NOMO-1 treated with dmso at 0.1 percent for 144 hours (cell line): ENCODE measurements at regions not wholly inside any gene's neighbourhood (a gene's known extent, or its start where the extent isn't known, plus 50 kb on each side); places are given as distances from the start of the nearest gene placed in this dataset.
"Not testable (repeated sequence)": the region's sequence is repeated elsewhere in the genome, so short reads cannot be mapped to it uniquely, and the experiment has no call there.

Experiments used
- DNase-seq: peaks from one replicate; lab custom pipeline; 2025; ENCODE audit not compliant: unreplicated experiment; lab: John Stamatoyannopoulos, UW

DNA sequence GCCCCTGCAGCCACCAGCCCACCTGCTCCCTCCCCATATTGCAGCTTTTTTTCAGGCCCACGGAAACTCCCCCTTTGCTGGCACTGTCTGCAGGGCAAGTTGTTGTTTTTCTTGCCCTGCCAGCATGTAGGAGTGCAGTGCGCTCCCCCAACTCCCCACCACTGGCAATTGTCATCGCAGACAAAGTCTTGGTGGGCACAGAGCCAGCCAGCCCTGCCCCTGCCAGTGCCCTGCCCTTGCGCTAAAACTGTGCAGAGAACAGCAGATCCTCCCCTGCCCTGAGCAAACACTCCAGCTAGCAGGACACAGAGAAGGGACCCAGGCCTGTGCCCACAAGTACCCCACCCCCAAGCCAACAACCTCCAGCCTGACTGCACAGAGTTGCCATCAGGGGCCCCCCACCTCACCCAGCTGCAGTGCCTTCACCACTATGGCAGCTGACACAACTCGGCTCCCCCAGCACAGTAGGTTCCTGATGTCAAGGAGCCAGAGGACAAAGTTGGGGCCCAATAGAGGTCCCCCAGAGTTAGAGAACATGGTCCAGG, 158.1 kb upstream of the ARHGAP42 start:
- no peak for DNase-seq

- not testable (repeated sequence) for DNase-seq
Measured at GRCh38 chr11:100531290-100531689, 155.8 kb upstream of the ARHGAP42 start.

DNA sequence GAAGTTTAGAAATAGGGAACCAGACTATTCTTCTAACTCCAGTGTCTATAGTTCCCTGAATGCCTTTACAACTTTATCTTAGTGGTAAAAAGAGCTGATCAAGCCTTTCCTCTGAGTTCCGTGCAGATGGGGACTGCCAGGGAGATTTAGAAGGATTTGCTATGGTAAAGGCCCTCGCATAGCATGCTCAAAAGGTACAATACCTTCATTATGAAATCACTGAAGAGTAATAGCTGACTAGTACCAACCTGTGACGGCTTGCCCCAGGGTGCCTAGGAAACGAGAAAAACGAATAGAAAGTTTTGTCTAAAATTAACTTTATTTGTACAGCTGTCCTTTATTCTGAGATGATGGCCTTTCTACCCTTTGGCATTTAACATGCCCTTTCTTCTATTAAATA, 150.1 kb upstream of the ARHGAP42 start:
- DNase-seq: no peak

DNA sequence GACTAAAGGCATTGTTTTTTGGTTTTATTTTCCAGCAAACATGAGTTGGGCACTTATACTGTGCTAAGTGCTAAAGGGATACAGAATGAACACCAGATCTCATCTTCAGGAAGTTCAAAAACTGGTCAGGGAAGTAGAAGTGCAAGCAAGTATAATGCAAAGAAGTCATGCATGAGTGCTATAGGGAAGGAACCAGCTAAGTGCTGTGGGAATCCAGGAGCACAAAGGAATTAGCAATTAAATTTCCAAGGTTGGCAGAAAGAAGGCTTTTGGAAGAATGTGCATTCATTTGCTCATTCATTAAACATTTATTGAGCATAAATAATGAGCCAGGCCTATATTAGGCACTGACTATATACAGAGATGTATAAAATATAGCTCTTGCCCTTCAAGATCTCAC, 143.7 kb upstream of the ARHGAP42 start:
- DNase-seq: no peak

GRCh38 chr11:100545556-100545955, 141.5 kb upstream of the ARHGAP42 start:
- no peak for DNase-seq

DNA sequence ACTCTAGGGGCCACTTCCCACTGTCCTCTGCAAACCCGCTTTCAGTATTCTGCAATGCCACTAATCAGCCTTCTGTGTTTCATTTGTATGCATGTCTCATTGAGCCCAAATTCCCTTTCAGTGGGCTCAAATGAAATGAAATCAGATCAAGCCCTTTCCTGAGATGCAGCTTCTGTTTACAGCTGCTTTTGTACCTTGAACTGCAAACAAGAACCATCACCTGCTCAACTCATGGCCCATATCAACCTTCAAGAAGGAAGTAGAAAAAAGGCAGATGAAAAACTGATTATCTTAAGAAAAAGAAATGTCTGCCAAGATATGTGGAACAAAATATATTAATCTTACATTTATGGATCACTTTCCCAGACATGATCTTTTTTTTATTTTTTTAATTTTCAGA, 141.1 kb upstream of the ARHGAP42 start:
- DNase-seq: no peak

DNA sequence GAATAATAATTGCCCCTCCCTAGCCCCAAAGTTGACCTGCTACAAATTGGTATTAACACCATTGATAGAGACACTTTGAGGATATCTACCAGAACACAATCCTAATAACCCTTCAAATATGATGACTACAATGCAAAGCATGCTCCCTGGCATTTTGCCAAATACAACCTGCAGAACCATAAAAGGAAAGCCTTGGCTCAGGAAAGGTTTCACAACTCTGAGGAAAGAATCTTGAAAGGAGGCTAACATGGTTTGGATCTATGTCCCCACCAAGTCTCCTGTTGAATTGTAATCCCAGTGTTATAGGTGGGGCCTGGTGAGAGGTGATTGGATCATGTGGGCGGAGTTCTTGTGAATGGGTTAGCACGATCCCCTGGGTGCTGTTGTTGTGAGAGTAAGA, 140.4 kb upstream of the ARHGAP42 start:
- DNase-seq: no peak

- no peak for DNase-seq
Measured at GRCh38 chr11:100550298-100550697, 136.8 kb upstream of the ARHGAP42 start.

GRCh38 chr11:100550912-100551632, 136.0 kb upstream of the ARHGAP42 start:
- no peak for DNase-seq

DNA sequence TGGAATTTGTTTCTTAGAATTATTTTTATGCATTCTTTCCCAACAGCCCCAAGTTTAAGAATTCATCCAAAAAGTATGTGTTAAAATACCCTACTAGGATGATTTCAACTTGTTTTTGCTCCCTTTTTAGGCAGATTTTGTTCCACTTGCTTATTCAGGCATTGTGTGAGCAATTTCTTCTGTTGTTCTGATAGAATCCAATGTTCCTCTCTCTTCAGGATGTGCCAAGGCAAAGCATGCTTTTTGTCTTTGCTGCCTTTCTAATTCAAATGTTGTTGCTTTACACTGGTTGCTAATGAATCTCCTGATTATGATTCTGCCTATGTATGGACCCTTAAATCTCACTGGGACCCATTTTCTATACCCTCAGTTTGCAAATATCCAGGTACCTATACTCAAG, 131.2 kb upstream of the ARHGAP42 start:
- no peak for DNase-seq

DNA sequence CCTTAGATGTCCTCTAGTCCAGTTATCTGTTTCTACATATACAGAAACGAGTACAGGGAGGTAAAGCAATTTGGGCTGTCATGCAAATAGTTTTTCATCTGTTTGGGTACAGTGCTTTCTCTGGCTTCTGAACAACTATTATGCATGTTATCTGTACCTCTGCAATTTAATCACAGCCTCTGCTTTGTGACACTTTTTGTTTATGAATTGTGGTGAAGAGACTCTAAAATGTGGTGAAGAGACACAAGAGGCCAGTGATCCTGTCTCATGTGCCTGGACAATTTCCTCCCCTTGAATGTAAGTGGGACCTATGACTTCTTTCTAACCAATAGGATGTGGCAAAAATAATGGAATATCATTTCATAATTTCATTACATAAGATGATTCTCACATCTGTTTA, 130.3 kb upstream of the ARHGAP42 start:
- DNase-seq: no peak

GRCh38 chr11:100557830-100558611, 129.1 kb upstream of the ARHGAP42 start:
- DNase-seq: no peak

DNA sequence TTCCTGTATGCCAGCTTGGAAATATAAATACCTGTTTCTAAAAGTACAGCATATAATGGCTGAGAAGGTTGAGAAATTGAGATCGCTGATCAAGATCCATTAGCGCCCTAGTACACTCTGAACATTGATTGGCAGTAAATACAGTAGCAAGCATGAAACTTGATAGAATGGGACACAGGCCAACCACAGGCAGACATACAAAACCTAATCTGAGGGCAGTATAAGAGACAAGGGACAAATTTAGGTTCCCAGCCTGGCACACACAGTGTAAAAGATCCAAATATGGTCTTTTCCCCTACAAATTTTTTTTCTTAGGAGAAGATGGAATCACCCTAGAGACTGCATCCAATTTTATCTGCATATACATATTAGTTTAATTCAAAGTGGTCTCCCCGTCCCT, 126.5 kb upstream of the ARHGAP42 start:
- no peak for DNase-seq

GRCh38 chr11:100561323-100561722, 125.8 kb upstream of the ARHGAP42 start:
- DNase-seq: no peak

DNA sequence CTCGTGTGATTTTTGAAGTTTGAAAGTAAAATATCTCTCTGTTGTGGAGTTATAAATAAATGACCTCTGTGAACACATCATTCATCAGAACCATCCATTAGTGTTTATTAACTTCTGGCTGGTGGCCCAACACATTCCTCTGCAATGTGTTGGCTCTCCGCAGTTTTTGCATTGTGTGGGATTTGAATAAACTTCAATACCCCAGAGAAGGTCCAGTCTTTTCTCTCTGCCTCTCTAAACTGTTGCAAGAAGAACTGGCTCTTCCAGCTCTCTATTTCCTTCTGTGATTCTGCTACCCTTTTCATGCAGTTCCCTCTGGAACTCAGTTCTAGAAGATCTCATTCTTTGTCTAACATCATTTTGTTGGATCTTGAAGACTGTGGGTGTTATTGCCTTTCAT, 125.0 kb upstream of the ARHGAP42 start:
- DNase-seq: no peak

DNA sequence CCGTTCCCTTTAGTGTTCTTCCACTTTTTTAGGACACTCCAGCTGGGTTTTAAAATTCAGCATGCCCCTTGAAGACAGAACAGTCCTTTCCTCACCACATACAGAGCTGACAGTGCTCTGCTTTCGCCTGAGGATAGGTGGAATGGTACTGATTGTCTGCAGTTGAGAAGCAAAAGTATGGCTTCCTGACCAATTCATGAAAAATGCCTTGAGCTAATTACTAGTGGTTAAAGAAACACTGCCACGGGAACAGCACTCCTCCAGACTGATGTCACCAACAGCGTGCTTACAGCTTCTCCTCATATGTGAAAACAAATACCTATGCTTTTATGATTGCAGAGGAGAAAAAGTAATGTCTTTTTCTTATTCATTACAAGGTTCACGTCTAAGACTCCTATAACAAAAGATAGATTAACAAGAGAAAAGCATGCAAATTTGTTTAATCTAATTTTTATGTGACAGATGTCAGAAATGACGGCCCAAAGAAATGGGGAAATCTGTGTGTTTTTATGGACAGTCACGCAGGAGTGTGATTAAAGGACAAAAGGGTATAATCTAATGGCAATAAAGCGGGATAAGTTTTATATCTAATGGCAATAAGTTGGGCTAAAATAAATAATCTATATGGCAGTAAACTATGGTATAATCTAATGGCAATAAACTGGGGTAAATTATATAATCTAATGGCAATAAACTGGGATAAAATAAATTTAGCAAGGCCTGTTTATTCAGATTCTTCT, 123.4 kb upstream of the ARHGAP42 start:
- no peak for DNase-seq

GRCh38 chr11:100573911-100574513, 113.1 kb upstream of the ARHGAP42 start:
- DNase-seq: no peak

- DNase-seq: no peak
Measured at GRCh38 chr11:100574894-100575769, 112.0 kb upstream of the ARHGAP42 start.

GRCh38 chr11:100575860-100576717, 111.0 kb upstream of the ARHGAP42 start:
- DNase-seq: peak; percentile 5
